ENCODE measurements at regions not wholly inside any gene's neighbourhood (a gene's known extent, or its start where the extent isn't known, plus 50 kb on each side); places are given as distances from the start of the nearest gene placed in this dataset.

DNA sequence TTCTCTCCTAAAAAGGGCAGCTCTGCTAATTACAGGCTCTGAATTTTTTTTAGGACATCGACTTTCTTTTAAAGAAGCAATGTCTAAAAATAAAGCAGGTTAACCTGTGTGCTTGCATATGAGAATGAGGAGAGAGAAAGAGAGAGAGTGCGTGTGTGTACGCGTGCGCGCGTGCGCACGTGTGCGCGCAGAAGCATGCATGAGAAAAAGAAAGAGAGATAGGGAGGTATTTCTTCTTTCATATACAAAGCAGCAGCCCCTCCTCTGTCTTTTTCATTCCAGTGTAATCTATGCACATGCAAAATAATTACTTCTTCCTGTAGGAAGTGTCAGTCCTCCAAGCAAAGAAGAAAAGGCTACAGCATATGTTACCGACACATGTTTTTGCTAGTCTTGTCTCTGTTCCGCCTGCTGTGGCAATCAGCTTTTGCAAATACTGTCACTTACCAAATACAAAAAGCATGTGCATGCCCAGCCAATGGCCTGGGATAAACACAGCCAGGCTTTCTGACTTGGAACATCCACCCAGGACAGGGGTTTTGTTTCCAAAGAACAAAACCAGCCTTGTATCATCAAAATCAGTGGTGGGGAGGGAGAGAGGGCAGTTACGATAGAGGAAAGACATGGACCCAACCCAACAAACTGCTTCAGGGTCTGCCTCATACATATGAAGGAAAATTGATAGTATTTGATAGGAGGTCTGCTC, 252.3 kb upstream of the SLC24A2 start:
- DNase-seq: no peak

DNA sequence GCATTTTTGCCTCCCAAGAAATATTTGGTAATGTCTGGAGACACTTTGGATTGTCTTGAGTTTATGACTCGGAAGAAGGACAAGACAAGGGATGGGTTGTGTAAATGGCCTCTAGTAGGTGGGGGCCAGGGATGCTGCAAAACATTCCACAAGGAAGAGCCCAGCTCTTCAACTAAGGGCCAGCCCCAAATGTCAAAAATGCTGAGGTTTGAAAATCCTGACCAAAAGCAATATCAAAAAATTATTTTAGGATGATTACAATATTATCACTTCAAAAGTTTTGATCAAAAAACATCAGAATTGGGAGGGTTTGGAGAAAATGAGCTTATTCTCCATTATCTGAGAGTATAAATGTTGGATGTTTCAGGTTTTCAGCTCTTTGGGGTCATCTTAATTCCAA, 248.9 kb upstream of the SLC24A2 start:
- DNase-seq: no peak

DNA sequence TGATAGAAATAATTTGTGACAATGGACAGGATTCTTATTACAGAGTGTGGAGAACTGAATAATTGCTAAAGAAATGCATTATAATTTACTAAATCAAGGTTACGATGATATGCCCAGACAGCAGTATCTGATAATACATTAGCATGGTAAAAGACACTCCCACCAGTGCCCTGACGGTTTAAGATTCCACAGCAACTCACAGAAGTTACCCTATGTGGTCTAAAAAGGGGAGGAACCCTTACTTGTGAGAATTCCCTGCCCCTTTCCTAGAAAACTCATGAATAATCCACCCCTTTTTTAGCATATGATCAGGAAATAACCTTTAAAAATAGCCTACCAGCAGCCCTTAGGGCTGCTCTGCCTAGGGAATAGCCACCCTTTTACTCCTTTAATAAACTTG, 244.7 kb upstream of the SLC24A2 start:
- no peak for DNase-seq

DNA sequence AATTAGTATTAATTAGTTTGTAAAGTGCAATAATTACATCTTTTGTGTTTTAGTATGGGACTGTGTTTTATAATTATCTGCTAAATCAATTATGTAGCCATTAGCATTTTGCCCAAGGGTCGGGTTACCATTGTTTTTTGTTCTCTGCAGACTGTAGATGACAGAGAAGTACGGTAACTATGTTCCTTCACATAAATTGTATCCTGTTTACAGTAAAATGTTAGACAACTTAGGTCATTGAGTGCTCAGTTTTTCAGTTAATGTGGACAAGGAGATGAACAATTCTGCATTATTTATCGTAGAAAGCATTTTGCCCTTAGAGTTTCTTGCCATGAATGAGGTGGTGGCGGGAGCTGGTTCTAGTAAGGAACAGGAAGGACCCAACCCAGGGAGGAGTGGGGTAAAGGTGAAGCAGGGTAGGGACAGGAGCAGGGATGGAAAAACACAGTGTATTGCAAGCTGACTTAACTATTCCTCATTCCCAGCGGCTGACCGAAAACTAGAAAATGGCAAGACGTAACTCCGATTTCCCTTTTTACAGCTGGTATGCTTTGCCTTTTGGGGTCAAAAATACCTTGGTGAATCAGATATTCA, 243.7 kb upstream of the SLC24A2 start:
- no peak for DNase-seq

DNA sequence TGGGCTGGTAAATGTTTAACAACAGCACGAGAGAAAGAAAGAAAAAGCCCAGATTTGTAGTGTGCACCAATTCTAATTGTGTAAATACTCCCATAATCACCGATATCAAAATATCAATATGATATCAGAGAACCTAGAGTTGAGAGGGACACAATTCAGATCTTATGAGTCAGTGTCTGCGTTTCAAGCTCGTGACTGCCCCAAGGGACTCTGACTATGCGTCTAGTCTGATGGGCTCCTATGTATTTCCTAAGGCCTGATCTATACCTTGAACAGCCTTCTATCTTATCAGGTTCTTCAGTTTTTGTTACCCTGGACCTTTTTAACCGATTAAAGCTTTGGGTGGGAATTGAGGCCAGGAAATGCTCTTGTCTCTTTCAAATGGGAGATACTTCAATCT, 243.0 kb upstream of the SLC24A2 start:
- DNase-seq: no peak

DNA sequence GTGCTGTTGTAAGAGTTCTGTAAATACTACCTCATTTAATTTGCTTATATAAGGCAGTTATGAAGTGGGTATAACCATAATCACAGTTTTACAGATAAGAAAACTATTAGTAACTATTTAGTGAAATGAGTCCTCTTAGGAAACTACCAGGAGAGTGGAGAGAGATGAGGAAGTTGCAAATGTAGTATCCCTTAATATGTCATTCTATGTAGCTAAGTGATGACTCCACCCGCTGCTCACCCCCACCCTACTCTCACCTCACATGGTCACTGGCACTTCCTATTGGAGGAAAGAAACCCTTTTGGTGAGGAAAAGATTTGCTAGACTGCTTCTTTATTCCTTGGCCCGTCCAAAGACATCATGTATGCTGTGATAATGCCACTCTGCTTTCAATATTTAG, 241.8 kb upstream of the SLC24A2 start:
- no peak for DNase-seq

DNA sequence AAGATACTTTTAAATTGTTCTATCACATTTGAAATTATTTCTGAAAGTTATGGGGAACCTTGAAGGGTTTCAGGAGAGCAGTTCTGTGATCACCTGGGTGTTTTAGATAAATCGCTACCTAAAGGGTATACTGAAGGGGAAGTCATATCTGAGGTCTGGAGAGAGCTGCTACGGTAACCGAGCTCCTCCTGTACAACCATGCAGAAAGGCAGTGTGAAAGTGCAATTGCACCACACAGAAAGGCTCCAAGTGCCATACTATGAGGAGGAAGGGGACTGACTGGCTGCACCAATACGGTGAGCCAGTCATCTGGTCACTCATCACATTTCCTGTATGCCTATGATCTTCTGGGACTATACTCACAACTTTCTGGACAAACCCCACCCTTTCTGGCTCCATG, 241.4 kb upstream of the SLC24A2 start:
- no peak for DNase-seq

DNA sequence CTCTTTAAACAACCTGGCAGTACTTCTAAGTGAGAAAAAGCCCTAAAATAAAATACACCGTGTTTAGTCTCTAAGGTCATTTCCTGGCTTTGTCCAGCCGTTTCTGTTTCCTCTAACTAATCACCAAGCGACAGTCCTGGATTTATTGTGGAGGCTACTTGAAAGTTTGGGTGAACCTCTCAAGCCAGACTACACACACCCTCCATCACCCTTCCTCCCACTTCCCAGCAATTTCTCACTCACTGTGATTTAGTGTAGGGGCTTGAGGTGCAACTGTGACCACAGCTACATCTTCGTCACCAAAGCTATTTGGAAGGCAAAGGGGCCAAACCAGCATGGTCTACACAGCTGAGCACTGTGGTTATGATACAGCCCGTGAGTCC, 240.0 kb upstream of the SLC24A2 start:
- no peak for DNase-seq

DNA sequence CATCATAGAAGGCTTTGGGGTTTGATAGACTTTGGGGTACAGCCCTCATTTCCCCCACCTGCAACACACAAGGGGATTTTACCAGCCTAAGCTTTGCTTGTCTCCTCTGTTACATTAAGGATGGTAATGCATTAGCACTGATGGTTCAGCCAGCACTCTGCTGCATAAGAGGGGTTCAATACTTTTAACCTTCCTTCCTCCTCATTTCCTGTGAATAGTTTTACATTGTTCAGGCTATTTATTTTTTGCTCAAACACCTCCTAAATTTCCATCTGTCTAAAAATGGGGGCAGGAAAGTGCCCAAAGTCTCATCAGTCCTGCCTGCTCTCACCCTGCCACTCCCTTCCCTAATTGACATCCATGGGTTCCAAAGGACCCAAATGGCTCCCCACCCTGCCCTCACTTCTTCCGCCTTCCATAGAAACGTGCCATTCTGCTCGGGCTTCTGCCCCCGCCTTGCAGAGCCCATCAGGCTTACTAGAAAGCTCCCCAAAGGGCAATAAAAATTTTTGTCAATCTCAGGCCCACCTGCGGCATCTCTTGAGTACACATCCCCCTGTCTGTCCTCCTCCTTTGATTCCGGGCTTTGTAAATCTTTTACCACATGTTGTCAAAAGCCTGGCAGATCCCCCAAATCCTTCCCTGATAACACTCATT, 239.5 kb upstream of the SLC24A2 start:
- no peak for DNase-seq

DNA sequence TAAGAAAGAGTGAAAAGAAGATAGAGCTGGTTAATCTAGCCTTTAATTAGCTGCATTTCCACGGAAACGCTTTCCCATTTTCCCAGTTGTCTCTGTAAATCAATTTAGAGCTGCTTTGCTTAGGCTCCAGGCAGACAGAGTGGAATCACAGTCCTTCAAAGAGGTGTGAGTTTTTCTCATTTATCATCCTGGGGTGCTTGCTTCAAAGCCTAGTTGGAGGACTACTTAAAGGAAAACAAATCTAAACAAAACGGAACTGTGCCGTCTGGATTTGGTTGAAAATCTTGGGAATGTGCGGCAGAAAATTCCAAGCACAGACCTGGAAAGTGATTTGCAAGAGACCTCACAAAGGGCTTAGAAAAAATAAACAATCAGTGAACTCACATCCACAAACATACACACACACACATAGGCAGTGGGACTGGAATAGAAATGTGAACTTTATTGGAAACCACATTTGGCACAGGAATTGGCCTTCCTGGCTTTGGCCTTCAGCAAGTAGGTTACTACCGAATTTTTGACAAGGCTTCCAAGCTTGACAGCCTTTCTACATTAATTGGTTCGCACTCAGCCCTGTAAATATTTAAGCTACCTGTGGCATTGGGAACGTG, 235.2 kb upstream of the SLC24A2 start:
- no peak for DNase-seq

DNA sequence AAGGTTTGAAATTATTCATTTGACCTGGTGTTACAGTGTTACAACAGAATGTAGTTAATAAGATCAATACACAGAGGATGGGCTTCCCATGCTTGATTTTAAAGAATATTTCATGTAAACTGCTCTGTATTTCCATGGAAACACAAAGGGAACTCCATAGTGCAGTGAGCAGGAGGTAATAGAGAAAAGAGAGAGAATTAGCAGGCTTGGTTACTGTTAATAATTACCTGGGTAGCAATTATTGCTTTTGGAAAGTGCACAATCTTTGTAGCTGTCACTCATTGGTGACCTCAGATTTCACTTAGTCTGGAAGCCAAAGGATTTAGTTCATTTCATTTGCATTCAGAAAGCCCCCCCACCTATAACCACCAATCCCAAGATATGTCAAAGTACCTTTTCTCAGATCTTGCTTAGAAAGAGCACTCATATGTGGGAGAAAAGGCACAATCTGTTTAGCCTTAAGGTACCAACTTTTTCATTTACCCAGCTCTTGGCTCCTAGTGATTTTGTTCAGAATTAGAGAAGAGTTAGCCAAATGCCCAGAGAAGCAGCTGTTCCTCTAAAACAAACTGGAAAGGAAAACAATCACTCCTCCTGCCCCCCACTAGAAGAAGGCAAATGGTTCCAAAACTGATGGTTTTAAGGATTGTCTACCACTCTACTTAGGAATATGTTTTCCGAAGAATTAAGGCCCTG, 234.5 kb upstream of the SLC24A2 start:
- DNase-seq: no peak

DNA sequence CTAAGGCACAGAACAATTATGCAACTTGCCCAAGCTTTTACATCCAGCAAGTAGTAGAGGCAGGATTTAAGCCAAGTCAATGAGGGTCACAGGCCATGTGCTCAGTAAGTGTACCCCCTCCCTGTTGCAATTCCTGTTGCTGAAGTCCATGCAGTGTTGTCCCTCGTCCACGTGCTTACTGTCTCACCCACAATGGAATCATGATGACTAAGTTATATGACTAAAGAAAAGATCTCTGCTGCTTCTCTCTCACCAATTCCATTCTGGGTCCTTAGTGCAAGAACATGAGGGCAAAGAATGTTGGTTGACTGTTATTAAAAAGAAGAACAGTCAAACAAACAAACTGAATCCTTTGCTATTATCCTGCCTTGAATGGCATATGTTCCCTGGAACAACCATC, 233.6 kb upstream of the SLC24A2 start:
- DNase-seq: no peak

DNA sequence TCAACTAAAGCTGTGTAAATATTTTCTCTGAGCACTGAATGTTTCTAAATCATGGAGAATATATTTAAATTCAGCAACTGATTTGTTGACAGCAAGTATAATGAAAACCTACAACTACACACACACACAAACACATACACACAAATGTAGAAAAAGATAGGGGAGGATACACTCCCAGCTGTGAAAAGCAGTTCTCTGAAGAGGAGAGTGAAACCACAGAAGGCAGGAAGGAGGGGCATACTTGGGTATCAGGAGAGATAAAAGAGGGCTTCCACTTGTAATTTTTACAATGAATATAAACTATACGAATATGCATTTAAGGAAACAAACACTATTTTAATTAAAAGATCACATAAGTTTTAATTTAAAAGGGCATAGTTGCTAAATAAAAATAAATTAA, 227.8 kb upstream of the SLC24A2 start:
- DNase-seq: no peak

DNA sequence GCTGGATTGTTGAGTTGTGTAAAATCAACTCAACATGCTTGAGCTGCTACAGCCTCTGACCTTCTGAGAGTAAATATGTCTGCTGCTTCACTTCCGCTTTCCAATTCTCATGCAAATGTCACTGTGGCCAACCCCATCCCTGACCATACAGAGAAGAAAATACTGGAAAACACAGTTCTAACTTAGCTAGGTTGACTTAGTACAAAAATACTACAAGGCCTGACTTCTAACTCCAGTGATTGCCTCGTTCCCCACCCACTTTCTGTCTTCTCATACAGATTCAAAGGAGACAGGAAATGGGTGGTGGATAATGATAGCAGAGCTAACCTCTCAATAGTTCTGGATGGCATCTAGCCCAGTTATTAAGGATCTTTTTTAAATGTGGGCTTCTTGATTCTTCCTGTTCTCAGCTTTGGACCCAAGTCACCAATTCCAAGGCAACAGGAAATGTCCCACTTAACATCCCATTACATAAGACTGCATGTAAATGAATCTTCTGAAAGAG, 226.6 kb upstream of the SLC24A2 start:
- no peak for DNase-seq

DNA sequence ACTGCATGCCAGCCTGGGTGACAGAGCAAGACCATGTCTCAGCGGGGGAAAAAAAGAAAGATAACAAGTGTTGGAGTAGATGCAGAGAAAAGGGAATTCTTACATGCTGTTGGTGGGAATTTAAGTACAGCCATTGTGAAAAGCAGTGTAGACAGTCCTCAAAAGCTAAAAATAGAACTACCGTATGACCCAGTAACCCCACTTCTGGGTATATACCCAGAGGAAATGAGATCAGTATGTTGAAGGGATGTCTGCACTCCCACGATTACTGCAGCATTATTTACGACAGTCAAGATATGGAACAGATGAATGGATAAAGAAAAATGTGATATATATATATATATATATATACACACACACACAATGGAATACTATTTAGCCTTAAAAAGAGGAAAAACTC, 225.3 kb upstream of the SLC24A2 start:
- no peak for DNase-seq

DNA sequence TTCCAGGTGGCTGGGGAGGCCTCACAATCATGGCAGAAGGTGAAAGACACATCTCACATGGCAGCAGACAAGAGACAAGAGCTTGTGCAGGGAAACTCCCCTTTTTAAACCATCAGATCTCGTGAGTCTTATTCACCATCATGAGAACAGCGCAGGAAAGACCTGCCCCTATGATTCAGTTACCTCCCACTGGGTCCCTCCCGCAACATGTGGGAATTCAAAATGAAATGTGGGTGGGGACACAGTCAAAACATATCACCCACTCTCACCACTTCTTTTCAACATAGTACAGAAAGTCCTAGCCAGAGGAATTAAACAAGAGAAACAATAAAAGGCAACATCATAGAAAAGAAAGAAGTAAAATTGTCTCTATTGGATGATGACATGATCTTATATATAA, 223.4 kb upstream of the SLC24A2 start:
- no peak for DNase-seq

DNA sequence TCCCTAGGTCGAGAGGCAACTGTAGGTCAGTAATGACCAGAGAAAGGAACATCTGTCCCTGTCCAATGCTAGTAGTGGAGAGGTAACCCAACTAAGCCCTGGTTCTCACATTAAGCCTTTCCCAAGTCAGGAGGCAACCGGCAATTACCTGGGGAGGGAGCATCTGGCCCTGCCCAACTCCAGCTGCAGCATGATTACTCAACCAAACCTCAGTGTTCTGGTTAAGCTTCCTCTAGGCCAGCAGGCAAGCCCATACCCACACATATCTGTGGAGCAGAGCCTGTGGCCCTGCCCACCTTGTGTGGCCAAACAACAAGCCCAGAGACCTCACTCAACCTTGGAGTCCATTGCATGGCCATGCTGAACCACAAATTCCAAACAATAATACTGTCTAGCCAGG, 220.8 kb upstream of the SLC24A2 start:
- no peak for DNase-seq

DNA sequence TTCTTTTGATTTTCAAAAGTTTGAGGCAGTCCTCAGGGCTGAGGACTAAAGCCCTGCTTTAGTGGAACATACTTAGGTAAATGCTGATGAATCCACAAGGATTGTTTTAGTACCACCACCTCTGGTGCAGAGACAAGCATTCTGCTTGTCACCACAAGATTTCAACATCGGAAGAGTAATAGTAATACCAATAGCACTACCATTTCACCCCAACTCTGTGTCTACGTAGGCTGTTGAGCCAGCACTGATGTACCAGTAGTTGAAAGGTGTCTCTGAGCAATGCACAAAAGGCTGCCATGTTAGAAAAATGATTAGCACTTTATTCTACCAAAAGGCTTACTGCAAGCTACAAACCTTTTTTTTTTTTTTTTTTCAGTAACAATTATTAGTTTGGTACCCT, 213.2 kb upstream of the SLC24A2 start:
- no peak for DNase-seq

DNA sequence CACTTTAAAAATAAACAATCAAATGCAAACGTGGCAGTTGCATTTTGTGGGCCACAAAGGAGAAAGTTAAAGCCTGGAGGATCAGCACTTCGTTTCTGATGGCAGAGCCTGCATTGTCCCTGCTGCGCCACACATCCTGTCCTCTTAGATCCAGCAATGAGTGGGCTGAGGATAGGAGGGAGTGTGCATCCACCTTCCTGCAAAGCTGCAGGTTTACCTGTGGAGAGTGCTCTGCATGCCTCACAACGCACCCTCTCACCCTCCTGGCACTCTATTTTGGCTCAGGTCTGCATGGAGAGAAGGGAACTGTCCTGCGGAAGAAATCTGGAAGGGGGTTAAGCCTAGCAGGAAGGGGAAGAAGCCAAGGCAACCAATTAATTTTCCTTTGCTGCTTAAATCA, 212.2 kb upstream of the SLC24A2 start:
- no peak for DNase-seq

DNA sequence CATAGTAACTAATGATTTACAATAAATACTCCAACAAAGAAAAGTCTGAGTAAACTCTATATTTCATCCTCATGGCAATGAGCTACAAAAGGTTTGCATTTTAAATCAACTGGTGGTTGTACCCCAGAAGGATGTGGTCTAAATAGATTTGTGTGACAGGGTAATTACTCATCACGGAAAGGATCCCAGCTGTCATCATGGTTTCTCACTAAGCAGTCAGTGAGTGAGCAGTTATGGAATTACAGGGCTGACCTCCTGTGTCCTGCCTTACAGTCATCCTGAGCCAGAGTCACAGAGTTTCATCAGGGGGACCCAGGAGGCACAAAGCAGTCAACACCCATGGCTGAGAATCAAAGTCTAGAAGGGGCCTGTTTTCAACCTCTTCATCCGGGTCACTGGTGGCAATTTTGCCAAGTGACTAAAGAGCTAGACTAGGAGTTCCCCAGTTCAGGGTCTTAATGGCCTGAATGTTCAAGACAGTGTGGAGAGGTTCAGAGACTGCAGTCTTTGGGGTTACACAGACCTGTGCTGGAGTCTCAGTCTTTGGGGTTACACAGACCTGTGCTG, 210.7 kb upstream of the SLC24A2 start:
- no peak for DNase-seq

DNA sequence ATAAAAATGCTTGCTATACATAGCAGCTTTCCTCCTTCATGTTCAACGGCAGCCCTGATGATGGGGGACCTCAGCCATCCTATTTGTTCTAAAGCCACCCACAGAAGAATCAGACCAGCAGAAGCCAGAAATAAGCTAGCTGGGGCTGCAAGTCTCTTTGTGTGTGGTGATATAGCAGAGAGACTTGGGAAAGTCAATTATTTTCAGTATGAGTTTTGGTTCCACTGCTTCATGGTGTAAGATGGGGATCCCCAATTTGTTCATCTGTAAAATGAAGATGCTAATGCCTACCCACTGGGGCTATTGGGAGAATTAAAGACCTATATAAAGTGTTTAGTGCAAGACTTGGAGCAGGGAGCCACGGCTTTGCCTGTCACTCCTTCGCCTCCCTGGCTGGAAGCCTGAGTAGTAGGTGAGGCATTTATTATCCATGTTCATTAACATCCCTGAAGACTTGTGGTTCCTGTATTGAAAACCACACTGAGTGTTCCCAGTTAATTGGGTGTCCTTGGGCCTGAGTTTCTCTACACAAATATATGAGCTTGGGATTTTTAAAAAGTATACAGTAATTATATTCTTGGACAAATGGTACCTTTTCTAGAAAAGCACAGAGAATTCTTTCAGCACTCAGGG, 210.1 kb upstream of the SLC24A2 start:
- DNase-seq: no peak

DNA sequence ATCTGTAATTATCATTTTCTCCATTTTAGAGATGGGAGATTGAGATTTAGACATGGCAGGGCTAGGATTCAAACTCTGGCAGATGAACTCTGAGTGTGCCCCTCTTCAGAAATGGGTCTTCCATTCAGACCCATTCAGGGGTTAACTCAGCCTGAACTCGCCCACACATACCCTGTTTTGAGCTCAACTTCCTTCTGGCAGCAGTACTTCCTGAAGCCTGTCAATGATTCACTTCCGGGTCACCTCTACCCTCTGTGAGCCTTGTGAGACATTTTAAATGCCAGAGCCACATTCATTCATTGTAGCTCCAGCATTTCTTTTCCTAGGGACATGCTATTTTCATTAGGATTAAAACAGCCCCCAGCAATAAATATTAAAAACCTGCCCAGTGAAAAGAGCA, 209.3 kb upstream of the SLC24A2 start:
- DNase-seq: no peak

DNA sequence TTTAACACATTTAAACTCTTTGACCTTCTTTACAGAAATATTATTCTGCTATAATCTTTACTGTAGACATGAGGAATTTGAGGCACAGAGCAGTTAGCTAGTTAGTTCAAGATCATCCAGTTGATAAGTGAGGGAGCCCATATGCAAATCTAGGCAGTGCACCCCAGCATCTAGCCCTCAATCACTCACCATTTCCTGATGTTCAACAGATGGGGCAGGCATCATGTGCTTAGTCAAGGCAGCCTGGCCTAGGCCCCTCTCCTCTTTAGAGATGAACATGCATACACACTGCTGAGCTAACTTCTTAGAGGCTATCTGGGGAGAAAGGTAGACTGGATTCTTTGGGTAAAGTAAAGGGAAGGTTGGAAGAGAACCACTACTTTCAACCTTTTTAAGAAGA, 206.8 kb upstream of the SLC24A2 start:
- DNase-seq: no peak
